NCI-H2196 (cell line): ENCODE measurements at regions not wholly inside any gene's neighbourhood (a gene's known extent, or its start where the extent isn't known, plus 50 kb on each side); places are given as distances from the start of the nearest gene placed in this dataset.
"Not testable (repeated sequence)": the region's sequence is repeated elsewhere in the genome, so short reads cannot be mapped to it uniquely, and the experiment has no call there.

Experiments used
- DNase-seq: peaks from one replicate; lab custom pipeline; 2025; ENCODE audit not compliant: unreplicated experiment; lab: John Stamatoyannopoulos, UW

DNA sequence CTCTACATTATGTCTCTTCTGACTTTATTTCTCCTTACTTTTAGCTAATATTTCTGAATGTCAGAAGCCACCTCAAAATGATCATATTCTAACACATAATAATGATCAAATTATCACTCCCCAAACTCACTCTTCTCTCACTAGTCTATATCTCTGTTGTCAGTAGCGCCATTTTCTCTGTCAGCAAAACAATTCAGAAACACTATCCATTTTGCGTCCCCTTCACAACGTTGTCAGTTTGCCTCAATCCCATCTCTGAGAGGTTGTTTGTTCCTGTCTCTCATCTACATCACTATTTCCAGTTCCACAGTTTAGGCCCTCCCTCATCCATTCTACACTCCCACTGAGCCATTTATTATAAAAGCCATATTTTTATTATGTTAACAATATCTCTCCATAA, 1376.3 kb upstream of the ACVR2A start:
- DNase-seq, result no peak

DNA sequence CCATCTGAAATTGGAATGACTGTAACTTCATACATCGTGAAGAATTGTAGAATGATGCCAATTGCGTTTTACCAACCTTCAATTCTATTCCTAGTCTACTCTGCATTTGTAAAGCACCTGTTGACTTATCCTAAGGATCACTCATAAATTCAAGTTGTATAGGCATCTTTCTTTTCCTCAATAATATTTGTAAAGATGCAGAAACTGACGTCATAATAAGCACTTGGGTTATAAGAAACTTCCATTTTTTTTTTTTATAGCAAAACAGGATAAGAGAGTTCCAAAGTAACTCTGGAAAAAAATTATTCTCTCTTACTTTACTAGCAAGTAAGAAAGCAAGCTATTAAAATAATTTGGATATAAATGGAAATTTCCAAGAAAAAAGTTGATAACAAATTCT, 1377.4 kb upstream of the ACVR2A start:
- DNase-seq, result no peak

DNA sequence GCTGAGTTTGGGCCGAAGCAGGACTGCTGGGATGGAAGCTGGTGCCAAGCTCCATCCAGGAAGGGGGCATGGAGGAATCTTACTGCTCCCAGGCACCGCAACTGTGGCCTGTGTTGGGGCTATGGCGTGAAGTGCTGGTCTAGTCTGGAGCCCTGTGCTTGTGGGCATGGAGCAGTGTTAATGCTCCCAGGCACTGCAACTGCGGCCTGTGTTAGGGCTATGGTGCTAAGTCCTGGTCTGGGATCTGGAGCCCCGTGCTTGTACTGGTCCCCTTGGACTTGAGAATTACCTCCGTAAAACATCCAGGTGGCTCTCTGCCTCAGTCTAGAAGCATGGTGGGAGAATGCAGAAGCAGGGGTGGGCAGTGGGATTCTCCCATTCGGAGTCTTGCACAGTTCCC, 1379.4 kb upstream of the ACVR2A start:
- DNase-seq, result no peak

DNA sequence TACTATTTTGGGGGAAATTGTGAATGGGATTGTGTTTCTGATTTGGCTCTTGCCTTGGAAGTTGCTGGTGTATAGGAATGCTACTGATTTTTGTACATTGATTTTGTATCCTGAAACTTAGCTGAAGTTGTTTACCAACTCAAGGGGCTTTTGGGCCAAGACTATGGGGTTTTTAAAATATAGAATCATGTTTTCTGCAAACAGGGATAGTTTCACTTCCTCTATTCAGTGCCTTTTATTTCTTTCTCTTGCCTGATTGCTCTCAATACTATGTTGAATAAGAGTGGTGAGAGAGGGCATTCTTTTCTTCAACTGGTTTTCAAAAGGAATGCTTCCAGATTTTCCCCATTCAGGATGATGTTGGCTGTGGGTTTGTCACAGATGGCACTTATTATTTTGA, 1383.8 kb upstream of the ACVR2A start:
- DNase-seq, result no peak

DNA sequence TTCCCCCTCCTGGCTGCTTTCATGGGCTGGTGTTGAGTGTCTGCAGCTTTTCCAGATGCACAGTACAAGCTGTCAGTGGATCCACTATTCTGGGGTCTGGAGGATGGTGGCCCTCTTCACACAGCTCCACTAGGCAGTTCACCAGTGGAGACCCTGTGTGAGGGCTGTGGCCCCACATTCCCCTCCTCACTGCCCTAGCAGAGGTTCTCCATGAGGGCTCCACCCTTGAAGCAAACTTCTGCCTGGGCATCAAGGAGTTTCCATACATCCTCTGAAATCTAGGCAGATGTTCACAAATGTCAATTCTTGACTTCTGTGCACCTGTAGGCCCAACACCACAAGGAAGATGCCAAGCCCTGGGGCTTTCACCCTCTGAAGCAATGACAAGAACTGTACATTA, 1386.2 kb upstream of the ACVR2A start:
- DNase-seq, result no peak

DNA sequence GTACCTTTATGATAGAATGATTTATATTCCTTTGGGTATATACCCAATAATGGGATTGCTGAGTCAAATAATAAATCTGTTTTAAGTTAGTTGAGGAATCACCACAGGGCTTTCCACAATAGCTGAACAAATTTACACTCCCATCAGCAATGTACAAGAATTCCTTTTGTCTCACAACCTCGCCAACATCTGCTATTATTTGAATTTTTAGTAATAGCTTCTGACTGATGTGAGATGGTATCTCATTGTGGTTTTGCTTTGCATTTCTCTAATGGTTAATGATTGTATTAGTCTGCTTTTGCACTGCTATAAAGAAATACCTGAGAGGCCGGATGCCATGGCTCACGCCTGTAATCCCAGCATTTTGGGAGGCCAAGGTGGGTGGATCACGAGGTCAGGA, 1387.6 kb upstream of the ACVR2A start:
- DNase-seq, result no peak

DNA sequence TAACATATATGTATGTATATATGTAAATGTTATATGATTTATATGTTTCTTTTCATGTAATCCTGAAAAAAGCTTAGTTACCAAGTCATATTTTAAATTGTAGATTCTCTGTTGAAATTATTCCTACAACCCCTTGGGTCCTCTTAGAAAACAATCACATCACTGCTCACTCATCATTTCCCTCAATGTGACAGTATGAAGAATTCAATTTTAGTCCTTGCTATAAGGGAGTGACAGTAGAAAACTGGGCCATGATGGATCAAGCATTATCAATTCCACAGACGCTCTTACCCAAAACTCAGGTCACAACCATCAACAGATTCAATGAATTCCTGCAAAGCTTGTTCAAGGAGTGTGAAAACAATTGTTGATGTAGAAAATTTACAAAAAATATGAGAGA, 1389.5 kb upstream of the ACVR2A start:
- no peak for DNase-seq

DNA sequence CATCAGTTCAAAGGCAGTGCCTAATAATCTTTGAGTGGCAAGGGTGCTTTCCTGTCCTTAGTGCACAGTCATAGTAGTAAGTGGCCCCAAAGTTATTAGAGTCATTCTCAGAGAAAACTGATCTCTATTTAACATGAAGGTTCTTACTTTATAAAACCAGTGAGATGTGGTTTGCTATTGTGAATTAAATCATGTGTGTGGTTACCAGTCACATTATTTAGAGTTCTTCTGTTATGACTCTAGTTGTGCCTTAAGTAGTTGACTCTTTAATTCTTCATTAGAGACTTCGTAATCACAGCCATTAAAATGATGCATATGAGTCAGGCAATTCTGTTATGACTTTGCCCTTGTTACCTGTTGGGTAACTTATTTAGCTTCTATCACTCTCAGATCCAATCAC, 1392.9 kb upstream of the ACVR2A start:
- DNase-seq, result no peak

DNA sequence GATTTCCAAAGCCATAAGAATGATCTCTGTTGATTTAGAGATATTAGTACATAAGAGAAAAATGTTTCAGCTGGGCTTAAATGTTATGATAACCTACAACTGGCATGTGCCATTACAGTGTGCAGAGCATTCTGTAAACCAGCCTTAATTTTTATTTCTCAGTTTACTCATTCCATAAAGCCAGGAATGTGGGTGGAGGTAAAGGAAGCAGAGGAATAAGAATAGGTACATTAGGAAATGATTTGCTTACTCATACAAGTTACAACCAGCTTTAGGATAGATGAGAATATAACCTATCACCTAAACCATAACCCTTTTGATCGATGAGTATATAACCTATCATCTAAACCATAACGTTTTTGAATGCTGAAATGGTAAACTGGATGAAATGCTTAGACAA, 1394.7 kb upstream of the ACVR2A start:
- DNase-seq, result no peak

DNA sequence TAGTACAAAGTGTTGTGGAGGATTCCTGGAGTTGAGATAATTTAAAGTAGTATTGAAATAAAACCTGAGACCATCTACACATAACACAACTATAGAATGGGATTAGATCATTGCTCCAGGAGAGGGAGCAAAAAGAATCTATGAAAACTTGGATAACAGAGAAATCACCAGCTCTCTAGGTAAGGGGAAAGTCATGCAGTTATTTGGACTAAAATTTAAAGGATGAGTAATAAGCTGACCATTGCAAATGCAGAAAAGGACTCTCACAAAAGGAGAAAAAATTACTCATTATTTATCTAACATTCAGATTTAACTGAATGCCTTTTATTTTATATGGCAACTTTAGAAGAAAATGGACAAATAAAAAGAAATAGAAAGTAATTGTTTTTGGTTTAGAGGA, 1399.8 kb upstream of the ACVR2A start:
- DNase-seq, result no peak

DNA sequence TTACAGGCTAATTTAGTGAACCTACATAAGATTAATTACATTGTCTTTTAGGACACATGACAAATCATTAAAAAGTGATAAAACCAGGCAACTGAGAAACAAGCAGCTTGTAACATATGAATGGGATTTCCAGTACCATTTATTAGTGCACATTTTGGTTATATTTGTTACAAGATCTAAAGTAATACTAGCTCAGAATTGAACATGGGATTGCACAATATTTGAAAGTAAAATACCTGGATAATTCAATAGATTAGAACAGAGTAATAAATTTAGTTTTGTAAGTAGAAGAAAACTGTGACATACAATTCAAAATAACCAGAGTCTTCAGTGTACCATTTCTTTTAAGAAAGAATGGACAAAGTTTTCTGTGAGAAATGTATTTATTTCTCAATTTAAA, 1400.7 kb upstream of the ACVR2A start:
- no peak for DNase-seq

DNA sequence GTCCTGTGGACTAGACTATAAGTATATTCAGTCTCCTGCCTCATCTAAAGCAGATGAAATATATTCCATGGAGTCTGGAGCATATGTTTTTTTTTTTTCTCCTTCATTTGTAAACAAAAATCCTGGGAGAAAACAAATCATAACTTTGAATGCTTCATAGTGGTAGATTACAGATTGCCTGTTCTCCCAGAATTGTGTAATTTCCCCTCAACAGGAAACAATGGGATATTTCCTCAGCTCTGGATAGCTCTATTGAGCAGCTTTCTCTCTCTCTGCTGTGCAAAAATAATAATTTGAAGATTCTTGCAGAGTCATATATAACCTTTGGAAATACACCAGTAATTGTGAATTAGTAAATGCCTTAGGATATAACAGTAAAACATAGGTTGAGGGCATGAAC, 1406.6 kb upstream of the ACVR2A start:
- no peak for DNase-seq

DNA sequence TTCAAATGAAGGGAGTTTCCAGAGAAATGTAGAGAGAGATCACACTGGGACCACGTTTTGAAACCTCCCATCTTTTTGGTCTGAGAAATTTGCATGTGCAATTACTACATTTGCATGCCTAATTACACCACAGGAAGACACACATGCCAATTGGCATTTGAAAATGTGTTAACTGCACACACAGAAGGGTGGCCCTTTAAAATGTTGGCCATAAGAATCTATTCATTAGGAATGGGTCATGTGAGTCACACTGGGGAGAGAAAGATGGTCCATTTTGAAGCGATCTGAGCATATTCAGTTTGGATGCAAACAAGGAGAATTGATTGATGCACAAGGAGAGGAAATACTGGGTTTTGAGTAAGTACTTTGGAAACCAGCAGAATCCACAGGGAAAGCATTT, 1407.1 kb upstream of the ACVR2A start:
- DNase-seq, result no peak

DNA sequence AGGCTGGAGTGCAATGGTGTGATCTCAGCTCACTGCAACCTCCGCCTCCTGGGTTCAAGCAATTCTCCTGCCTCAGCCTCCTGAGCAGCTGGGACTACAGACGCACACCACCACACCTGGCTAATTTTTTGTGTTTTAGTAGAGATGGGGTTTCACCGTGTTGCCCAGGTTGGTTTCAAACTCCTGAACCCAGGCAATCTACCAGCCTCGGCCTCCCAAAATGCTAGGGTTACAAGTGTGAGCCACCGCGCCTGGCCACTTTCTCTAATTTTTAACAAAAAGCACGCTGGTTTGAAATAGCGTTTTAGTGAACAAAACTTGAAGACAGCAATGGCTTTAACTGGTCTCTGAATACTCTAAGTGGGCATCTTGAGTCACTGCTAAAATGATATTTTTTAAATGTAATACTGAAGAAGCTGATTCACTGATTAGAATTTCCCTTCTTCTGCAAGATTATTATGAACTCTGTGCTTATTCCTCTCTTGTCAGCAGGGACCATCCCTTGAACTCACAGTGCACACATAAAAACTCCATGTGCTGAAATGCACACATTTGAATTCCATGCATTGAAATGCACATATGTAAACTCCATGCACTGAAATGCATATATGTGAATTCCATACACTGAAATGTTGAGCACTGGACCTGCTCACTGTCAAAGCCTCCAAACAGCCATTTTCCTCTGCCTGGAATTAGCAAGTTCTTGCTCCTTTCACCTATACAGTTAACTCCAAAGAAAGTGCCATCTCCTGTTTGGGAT, 1411.5 kb upstream of the ACVR2A start:
- no peak for DNase-seq

DNA sequence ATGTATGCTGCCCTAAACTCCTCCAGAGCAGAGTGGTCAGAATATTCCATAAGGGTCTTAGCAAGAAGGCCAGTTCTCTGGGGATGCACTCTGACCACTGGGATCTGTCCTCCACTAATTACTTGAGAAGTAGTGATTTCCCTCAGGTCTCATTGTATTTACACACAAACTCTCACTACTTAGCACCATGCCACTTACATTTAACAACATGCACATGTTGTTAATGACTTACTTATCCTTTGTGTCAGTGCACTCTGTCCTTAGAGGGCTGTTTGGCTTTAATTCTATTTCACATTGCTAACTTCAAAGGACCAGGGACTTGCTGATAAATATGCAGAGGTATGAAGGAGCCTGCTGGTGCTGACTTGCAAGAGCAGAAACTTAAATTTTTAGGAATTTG, 1415.5 kb upstream of the ACVR2A start:
- DNase-seq, result no peak

DNA sequence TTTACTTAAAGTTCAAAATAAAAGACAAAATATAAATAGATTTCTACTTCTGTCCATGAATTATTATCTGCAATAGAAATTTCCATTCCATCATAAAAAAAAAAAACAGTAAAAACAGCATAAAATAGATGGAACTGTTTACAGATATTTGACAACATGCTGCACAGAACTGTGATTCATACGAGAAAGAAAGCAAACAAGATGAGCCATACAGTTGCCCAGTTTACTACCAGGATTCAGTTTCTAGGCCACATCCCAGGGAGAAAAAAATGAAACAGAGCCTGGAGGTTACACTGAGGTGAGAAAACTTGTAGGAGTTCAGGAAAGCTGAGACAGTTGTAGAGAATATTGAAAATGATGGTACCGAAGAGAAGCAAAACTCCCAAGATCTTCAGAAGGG, 1426.9 kb upstream of the ACVR2A start:
- no peak for DNase-seq

DNA sequence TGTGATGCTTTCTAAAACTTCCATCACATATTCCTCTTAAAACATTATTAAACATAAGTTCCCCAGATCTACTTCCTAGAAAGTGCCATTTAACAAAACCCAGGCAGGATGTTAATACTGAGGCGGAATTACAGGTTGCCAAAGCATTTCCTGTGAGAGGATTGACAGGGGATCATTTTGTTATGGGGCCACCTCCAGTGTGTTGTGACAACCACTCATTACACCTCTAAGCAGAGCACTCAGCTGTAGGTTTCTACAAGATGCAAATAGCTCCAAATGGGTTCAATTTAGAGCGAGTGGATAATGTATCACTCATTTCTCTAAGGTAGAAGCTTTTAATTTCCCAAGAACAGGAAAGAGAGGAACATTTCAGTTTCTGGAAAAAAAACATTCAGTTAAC, 1429.5 kb upstream of the ACVR2A start:
- DNase-seq, result no peak

DNA sequence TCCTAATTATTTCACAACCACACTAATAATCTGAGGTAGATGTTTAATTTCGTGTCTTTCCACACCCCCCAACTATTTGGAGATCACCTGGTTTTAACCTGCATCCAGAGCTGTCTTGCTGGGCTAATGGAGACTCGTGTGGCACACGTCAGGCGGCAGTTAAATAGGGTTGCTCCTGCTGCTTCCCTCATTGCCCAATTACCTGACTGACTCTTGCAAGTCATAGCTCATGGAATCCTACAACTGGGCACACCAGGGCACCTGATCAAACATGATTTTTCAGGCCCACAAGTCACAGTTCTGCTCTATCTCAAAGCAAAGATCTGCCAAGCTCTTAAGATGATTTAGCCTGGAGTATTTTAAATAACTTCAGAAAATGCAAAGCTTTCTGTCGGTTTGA, 1430.4 kb upstream of the ACVR2A start:
- DNase-seq, result no peak

DNA sequence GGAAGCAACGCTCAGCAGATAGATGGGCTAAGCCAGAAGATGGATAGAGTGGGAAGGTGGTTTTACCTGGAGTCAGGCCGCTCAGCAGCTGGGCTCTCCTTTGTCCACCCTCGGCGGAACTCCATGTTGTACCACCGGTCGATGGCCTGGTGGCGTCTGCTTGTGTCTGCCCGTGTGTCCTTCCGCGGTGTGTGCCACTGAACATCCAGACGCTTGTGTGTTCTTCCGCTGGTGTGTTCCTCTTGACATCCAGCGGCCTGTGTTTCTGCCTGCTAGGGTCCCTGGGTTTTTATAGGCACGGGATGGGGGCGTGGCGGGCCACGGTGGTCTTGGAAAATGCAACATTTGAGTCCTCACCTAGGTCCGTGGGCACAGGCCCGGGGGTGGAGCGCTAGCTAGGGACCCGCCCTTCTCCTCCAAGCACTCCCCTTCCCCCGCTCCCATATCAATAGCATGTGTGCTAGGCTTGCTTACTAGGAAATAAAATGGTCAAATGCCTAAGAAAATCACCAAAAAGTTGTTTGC, 1431.7 kb upstream of the ACVR2A start:
- no peak for DNase-seq

DNA sequence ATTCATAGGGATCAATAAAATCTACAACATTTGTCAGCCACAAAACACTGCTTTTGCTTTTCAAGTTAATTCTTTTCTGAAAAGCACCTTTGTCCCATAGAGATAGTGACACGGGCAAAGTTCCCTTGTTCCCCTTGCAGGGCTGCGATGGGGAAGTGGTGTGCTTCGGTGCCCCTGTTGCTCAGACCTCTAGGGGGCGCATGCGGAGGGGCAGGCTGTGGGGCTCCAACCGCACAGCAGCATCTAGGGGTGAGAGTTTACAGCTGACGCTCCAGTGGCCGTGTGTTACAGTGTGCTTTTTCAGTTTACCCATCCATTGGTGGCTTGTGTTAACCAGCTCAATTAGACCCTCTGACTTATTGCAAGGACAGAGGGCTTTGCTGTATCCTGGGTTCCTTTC, 1432.2 kb upstream of the ACVR2A start:
- DNase-seq, result no peak

DNA sequence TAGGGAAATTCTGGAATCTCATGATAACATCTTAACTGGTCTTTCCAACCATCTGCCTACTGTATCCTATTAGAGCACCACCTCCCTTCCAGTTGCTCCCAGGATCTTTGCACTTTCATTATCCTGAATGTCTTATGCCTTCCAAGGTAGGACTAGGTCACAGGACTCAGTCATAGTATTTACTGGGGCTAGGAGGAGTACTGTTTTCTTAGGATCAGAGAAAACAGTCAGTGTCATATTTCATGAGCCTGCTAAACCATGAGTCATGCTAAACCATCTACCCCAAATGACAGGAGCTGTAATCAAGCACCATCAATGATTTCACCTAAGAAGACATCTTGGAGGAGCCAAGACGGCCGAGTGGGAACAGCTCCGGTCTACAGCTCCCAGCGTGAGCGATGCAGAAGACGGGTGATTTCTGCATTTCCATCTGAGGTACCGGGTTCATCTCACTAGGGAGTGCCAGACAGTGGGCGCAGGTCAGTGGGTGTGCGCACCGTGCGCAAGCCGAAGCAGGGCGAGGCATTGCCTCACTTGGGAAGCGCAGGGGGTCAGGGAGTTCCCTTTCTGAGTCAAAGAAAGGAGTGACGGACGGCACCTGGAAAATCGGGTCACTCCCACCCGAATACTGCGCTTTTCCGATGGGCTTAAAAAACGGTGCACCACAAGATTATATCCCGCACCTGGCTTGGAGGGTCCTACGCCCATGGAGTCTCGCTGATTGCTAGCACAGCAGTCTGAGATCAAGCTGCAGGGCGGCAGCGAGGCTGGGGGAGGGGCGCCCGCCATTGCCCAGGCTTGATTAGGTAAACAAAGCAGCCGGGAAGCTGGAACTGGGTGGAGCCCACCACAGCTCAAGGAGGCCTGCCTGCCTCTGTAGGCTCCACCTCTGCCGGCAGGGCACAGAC, 1439.2 kb upstream of the ACVR2A start:
- not testable (repeated sequence) for DNase-seq

DNA sequence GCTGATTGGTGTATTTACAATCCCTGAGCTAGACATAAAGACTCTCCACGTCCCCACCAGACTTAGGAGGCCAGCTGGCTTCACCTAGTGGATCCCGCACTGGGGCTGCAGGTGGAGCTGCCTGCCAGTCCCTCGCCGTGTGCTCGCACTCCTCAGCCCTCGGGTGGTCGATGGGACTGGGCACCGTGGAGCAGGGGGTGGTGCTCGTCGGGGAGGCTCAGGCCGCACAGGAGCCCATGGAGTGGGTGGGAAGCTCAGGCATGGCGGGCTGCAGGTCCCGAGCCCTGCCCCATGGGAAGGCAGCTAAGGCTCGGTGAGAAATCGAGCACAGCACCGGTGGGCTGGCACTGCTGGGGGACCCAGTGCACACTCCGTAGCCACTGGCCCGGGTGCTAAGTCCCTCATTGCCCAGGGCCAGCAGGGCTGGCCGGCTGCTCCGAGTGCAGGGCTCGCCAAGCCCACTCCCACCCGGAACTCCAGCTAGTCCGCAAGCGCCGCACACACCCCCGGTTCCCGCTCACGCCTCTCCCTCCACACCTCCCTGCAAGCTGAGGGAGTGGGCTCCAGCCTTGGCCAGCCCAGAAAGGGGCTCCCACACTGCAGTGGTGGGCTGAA, 1441.2 kb upstream of the ACVR2A start:
- not testable (repeated sequence) for DNase-seq
